Motor neuron (in vitro differentiated cells): ENCODE measurements at regions not wholly inside any gene's neighbourhood (a gene's known extent, or its start where the extent isn't known, plus 50 kb on each side); places are given as distances from the start of the nearest gene placed in this dataset.
"Not testable (repeated sequence)": the region's sequence is repeated elsewhere in the genome, so short reads cannot be mapped to it uniquely, and the experiment has no call there.

ENCODE experiments used
- ATAC-seq, 8 experiments: fragments of 200-7000 bp; cut with Tn5 transposase; replicated peaks in 6 of 8; 2 replicates each; pipeline ENCODE4 v1.8.0; 2021; ENCODE audit warnings: mild to moderate bottlenecking in 8 of 8, moderate library complexity in 8 of 8
- H3K27ac ChIP-seq, 2 donors: fragments of 250-450 bp; sonication (Bioruptor Pico); 2 replicates each; pipeline ENCODE4 v1.9.0; 2021; ENCODE audit warnings: antibody characterized with exemption in 2 of 2, mild to moderate bottlenecking in 2 of 2, moderate library complexity in 1 of 2
- H3K4me1 ChIP-seq, 2 donors: fragments of 250-450 bp; sonication (Bioruptor Pico); replicated peaks in 1 of 2; 2 replicates each; pipeline ENCODE4 v1.6.1; 2021; ENCODE audit warnings: antibody characterized with exemption in 2 of 2, mild to moderate bottlenecking in 2 of 2, moderate library complexity in 1 of 2
- H3K4me3 ChIP-seq, 5 donors: fragments of 250-450 bp; sonication (Bioruptor Pico); 2 replicates each; pipeline ENCODE4 v1.9.0; 2021; ENCODE audit warnings: antibody characterized with exemption in 5 of 5, mild to moderate bottlenecking in 5 of 5, moderate library complexity in 4 of 5
- WGBS, 10 experiments: fragments of 450-650 bp; shearing (Covaris generic); methylation state at CpG; one replicate each; pipeline ENCODE4 v1.0.0; 2022; 5-methylcytosine and 5-hydroxymethylcytosine counted together
- in situ Hi-C, 9 experiments: fragments of 400-800 bp; cut with MboI; loops; one replicate each; pipeline ENCODE4 v1.15.0; 2021; ENCODE audit warnings: low sequenced_read_pairs in 9 of 9, low pct_unique_long_range_greater_than_20kb in 2 of 9; ENCODE audit not compliant: unreplicated experiment in 9 of 9

DNA sequence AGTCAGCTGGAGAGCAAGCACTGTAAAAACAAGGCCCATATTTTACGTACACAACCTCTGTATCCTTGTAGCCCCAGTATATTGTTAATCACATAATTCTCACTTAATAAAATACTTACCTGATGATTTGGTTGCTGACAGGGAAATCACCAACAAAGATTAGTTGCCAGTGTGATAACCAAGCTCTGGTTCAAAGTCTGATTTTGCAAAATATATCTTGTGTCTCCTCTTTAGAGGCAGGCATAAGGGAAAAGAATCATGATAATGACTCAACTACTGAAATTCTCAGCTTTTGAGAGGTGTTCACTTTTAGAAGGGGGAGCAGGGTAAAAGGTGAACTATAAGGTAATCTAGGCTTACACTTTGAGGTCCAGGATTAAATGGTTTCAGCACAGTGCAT lies 351.1 kb upstream of the CD180 start:
- 80 to 100% (median 100%) methylated on average over 1 of the region's 1 CpG; no CpG with 5 or more reads in 3 of the 10 experiments for WGBS, 10 experiments
- no peak overlapping the region for H3K4me3 ChIP-seq
- peaks cover 2% of the 10 kb centered on the region in 2 donors for H3K4me1 ChIP-seq
- no peak overlapping the region for H3K27ac ChIP-seq
- ATAC-seq = no peak
- in situ Hi-C loops = no loop called here

DNA sequence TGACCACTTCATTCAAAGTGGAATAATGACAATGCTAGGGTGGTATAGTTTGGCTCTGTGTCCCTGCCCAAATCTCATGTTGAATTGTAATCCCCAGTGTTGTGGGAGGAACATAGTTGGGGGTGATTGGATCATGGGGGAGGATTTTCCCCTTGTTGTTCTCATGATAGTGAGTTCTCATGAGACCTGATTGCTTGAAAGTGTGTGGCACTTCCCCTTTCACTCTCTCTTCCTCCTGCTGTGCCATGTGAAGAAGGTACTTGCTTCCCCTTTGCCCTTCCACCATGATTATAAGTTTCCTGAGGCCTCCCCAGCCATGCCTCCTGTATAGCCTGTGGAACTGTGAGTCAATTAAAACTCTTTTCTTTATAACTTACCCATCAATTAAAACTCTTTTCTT lies 348.3 kb upstream of the CD180 start:
- H3K4me3 ChIP-seq, H3K27ac ChIP-seq, in situ Hi-C loops, H3K4me1 ChIP-seq, ATAC-seq: not testable (repeated sequence)

DNA sequence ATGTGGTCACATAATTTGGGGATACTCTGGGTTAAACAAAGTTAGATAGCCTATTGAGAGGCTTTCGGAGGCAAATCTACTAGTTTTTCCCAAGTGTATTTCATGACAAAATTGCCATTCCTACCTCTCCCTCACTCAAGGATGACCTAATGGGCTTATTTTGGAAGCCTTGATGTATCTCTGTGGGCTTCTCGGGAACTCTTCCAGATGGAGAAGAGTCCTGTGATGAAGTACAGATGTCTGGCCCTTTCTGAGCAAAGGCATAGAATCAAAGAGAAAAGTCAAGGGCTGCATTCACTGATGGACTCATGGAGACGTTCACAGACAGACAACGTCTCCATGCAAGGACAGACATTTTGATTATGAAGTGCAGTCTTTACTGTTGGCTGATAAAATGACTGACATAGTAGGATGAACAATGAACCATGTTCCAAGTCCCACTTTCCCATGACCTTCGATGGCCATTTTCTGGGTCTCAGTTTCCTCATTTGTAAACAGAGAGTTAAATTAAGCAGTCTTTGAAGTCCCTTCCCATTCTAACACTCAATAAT lies 347.2 kb upstream of the CD180 start:
- ATAC-seq = no peak
- Histone ChIP-seq H3K27ac (no peak overlapping the region), H3K4me1 (no peaks in the 10 kb centered on the region), H3K4me3 (no peak overlapping the region)
- in situ Hi-C loops = no loop called here
- 0 to 100% (median 82%) methylated on average over 1 to 5 of the region's 5 CpGs; no CpG with 5 or more reads in 1 of the 10 experiments for WGBS, 10 experiments

DNA sequence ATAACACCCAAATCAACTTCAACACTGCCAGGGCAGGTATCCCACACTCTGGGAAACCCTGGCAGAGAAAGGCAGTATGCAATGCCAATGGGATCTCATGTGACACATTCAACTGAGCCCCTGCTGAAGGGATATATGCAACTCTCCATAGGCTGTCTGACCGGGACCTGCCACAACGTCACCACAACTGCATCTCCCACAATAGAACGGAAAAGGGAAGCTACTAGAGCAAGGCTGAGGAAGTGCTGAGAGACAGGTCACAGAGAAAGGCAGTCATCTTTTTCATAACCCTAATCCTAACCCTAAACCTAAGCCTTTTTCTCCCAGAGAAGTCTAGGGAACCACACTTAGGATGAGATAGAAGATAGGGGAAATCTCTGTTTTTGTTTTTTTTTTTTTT lies 345.9 kb upstream of the CD180 start:
- no peak for ATAC-seq
- Histone ChIP-seq H3K27ac (no peak overlapping the region), H3K4me3 (no peak overlapping the region), H3K4me1 (peaks cover 0 to 2% of the 10 kb centered on the region in 2 donors)
- WGBS, 10 experiments = 81 to 100% (median 96%) methylated on average over 3 of the region's 3 CpGs; no CpG with 5 or more reads in 7 of the 10 experiments
- in situ Hi-C loops = no loop called here

DNA sequence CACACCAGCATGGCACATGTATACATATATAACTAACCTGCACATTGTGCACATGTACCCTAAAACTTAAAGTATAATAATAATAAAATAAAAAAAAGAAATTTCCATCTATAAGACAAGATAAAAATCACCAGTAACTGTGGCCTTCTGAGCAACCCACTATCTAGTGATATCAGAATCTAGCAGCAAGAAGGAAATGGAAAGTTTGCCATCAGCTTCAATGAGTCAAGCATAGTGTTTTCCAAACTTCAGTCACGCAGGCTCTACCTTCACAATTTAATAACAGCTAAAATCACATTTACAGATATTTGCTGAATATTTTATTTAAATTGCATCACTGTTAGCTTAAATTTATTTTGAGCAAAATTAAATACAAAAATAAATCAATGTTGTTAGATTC lies 345.3 kb upstream of the CD180 start:
- in situ Hi-C loops = no loop called here
- ATAC-seq = no peak
- 100% methylated on average over 1 of the region's 1 CpG; no CpG with 5 or more reads in 3 of the 10 experiments for WGBS, 10 experiments
- peaks cover 1 to 2% of the 10 kb centered on the region in 2 donors for H3K4me1 ChIP-seq
- H3K4me3 ChIP-seq = no peak overlapping the region
- H3K27ac ChIP-seq = no peak overlapping the region

DNA sequence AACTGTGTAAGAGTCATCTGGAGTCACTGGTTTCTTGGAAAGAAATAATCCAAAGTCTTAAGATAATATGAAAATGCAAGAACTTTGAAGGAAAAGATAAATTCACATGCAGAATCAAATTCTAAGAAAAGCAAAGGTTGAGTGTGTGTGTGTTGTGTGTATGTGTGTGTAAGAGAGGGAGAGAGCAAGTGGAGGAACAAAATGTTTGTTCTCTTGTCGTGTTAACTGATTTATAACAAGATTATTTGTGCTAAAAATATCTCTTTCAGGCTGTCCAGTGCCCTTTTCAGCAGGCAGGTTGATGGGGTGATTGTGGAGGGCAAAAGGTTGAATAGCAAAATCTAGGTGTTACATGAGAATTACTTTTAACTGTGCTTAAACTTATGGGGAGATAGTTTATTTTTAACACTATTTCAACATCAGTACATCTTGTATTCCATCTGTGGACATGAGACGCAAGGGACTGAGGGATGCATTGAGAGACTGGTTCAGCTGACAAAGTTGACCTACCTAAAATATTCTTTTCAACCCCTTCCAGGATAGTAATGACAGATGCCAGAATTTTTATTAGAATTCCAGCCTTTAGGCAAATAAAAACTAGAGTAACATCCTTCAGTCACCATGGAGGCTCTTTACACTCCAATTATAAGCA lies 342.4 kb upstream of the CD180 start:
- no peak overlapping the region for H3K4me3 ChIP-seq
- in situ Hi-C loops = no loop called here
- 13 to 90% (median 55%) methylated on average over 1 to 2 of the region's 2 CpGs; no CpG with 5 or more reads in 2 of the 10 experiments for WGBS, 10 experiments
- H3K27ac ChIP-seq = no peak overlapping the region
- no peak for ATAC-seq
- H3K4me1 ChIP-seq = peaks cover 2 to 4% of the 10 kb centered on the region in 2 donors

DNA sequence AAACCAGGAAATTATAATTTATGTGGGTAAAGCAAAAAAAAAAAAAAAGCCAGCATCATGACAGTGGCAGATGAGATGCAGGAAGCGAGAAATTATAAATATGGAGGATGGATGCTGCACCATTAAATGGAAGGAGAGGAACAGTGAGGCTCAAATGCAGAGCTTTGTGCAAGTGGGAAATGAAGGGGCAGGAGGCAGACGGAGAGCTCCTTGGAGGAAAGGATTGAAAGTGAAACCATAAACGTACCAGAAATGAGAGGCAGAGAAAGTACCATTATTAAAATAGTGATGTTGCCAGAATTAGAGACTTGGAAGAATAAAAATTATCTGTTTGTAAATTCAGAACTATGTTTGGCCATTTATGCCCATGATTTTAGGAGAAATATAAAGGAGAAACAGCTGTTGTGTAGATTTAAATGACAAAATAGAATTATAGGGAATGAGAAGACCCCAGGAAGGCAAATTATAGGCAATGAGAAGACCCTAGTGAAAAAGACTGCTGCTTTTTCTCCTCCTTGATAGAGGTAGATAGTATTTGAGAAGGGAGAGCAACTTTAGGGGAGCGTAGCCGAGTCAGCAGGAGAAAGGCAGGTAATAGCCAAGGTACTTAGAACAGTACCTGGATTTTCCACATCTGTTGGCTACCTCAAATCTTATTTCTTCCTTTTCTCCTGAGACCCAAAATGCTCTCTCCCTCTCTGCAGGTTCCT lies 341.0 kb upstream of the CD180 start:
- Histone ChIP-seq H3K4me1 (peaks cover 2 to 4% of the 10 kb centered on the region in 2 donors), H3K4me3 (no peak overlapping the region), H3K27ac (no peak overlapping the region)
- in situ Hi-C loops = no loop called here
- ATAC-seq = no peak
- 45 to 96% (median 74%) methylated on average over 3 to 5 of the region's 5 CpGs for WGBS, 10 experiments

DNA sequence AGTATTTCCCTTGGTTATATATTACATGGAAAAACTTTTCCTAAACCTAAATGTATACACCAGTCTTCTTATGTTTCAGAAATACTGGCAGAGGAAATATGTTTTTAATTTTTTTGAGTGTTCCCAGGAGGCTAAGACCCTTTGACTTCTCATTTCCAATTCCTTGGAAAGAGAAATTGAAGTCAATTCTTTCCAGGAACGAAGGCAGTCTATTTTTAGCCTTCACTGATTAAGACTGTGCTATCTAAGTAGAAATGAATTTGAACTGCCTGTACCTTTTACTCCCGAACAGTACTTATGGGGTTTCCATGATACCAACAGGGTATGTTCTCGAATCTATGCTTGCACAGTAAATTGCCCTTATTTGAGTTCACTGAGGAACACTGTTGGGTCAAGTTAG lies 340.3 kb upstream of the CD180 start:
- 29 to 83% (median 58%) methylated on average over 1 to 3 of the region's 3 CpGs for WGBS, 10 experiments
- H3K27ac ChIP-seq = no peak overlapping the region
- no peak for ATAC-seq
- in situ Hi-C loops = no loop called here
- H3K4me3 ChIP-seq = no peak overlapping the region
- H3K4me1 ChIP-seq = peaks cover 2 to 4% of the 10 kb centered on the region in 2 donors

DNA sequence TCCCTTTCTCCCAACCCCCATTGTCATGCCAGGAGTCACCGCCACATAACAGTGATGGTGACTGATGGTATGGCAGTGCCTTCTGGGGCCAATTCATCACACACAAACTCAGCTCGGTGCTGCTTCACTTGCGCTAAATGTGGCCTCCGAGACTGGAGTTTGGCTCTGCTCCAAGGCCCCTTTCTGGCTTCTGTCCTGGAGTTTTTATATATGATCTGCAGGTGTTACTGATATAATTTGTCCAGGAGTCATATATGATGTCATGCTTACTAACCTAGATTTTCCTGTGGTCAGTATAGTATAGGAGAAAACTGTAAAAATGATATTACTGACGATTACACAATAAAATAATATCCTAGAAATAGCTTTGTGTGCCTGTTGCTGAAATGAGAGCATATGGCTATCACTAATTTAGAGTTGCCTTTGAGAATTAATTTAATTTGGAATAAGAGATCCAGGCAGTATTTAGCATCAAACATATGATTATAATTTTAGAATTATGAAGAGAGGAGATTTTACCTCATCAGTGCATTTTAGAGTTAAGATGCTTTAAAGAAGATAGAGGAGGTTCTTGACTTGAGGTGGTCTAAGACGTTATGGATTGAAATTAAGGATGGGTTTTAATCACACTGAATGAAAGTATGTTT lies 334.1 kb upstream of the CD180 start:
- H3K4me3 ChIP-seq = no peak overlapping the region
- peaks cover 5 to 10% of the 10 kb centered on the region in 2 donors for H3K4me1 ChIP-seq
- 26 to 100% (median 56%) methylated on average over 1 to 6 of the region's 6 CpGs for WGBS, 10 experiments
- ATAC-seq = peak in 5 of 8 experiments; percentile 76 to 98 (median 96)
- in situ Hi-C loops = no loop called here
- H3K27ac ChIP-seq = no peak overlapping the region

DNA sequence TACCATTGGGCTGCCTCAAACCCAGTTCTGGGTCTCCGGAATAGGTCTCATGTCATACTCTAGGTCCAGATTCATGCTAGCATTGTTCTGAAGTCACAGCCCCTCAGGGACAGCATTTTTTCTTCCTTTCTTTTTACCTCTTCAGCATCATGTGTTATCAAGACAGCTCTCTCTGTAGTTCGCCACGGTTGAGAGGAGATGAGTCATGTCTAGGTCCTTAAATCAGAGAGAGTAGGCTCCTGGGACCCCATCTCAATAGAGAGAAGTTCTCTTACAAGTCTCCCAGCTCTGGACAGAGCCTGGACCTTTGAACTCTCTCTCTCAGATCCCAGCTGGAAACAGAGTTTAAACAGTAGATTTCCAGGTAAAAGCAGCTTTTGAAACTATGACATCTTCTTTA lies 332.4 kb upstream of the CD180 start:
- peak in 3 of 8 experiments; percentile 59 to 77 (median 69) for ATAC-seq
- in situ Hi-C loops = no loop called here
- H3K27ac ChIP-seq = no peak overlapping the region
- peaks cover 5 to 10% of the 10 kb centered on the region in 2 donors for H3K4me1 ChIP-seq
- 50 to 100% (median 72%) methylated on average over 1 to 3 of the region's 3 CpGs; no CpG with 5 or more reads in 4 of the 10 experiments for WGBS, 10 experiments
- no peak overlapping the region for H3K4me3 ChIP-seq

DNA sequence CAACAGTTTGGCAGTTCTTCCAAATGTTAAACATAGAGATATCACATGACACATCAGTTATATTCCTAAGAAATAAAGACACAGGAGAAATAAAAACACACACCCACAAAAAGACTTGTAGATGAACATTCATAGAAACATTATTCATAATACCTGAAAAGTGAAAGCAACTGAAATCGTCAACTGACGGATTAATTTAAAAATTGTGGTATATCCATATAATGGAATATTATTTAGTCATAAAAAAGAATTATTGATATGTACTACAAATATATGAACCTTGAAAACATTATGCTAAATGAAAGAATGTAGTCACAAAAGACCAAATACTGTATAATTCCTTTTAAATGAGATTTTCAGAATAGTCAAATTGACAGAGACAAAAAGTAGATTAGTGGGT lies 330.2 kb upstream of the CD180 start:
- in situ Hi-C loops = no loop called here

DNA sequence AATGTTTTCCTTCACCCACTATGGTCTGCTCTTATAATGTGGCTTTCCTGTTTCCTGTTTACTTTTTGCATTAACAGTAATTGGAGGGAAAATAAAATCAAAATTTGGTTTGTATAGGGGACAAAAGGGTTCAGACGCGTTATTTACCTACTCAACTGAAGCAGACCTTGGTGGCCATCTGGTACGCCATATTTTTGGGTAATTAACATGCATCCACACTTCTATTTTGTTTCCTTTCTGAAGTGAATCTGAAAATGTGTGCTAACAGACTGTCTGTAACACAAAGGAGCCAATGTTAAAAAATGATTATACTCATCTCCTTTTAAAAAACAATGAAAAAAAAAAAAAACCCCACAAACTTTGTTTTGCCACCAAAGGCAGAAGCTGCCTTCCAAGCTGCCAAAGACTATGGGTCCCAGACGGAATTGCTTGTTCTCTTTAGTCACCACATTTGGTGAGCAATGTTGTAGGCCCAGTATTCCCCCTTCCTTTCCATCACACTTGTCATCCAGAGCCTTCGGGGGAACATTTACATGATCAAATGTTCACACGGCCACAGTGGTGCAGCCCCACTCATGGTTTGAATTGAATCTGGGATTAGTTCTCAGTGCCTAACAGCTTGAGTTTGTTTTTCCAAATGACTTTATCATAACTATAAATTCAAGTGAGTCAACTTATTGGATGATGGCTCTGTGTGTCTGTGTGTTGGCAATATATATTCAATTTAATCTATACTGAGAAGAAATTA lies 323.7 kb upstream of the CD180 start:
- 73 to 100% (median 85%) methylated on average over 1 to 6 of the region's 6 CpGs; no CpG with 5 or more reads in 1 of the 10 experiments for WGBS, 10 experiments

More for the DNA sequence above, 330.2 kb upstream of the CD180 start:
- Histone ChIP-seq H3K4me3 (no peak overlapping the region), H3K4me1 (peaks cover 5 to 10% of the 10 kb centered on the region in 2 donors), H3K27ac (no peak overlapping the region)
- WGBS, 10 experiments = 76 to 100% (median 96%) methylated on average over 2 of the region's 2 CpGs; no CpG with 5 or more reads in 1 of the 10 experiments
- ATAC-seq = no peak

More for the DNA sequence above, 323.7 kb upstream of the CD180 start:
- no peak overlapping the region for H3K4me3 ChIP-seq
- ATAC-seq = peak in 1 of 8 experiments; percentile 21
- H3K4me1 ChIP-seq = no peaks in the 10 kb centered on the region
- H3K27ac ChIP-seq = no peak overlapping the region
- in situ Hi-C loops = no loop called here
